Cardiac muscle cell (in vitro differentiated cells and primary cell): ENCODE measurements at regions not wholly inside any gene's neighbourhood (a gene's known extent, or its start where the extent isn't known, plus 50 kb on each side); places are given as distances from the start of the nearest gene placed in this dataset.

Source experiments
- DNase-seq, 2 donors: peaks; one replicate each; pipeline versions ENCODE4 v3.0.0 to v3.0.0-alpha.2; 2010 to 2017; ENCODE audit warnings: low read depth in 1 of 2, low spot score in 1 of 2
- H3K27ac ChIP-seq: fragments of 200-600 bp; sonication (generic); 2 replicates; pipeline ENCODE4 v1.5.1; 2016
- H3K27me3 ChIP-seq: fragments of 200-600 bp; sonication (generic); 2 replicates; pipeline ENCODE4 v1.6.0; 2016; ENCODE audit warnings: control low read depth
- H3K36me3 ChIP-seq: fragments of 200-600 bp; sonication (generic); 2 replicates; pipeline ENCODE4 v1.5.1; 2016; ENCODE audit warnings: control low read depth
- H3K4me1 ChIP-seq: fragments of 200-600 bp; sonication (generic); 2 replicates; pipeline ENCODE4 v1.8.1; 2017; ENCODE audit warnings: low read depth, mild to moderate bottlenecking, mixed run types
- H3K4me3 ChIP-seq: fragments of 200-600 bp; sonication (generic); 2 replicates; pipeline ENCODE4 v1.5.1; 2016; ENCODE audit warnings: mild to moderate bottlenecking
- H3K9me3 ChIP-seq: fragments of 200-600 bp; sonication (generic); 2 replicates; pipeline ENCODE4 v1.5.1; 2017; ENCODE audit warnings: low read depth, mild to moderate bottlenecking, control low read depth
- TF ChIP-seq, protein P1 (sequence below): IDR thresholded peaks from 2 replicates; pipeline ENCODE4 v1.5.1; 2012; ENCODE audit warnings: low read depth, mild to moderate bottlenecking, low read length

DNA sequence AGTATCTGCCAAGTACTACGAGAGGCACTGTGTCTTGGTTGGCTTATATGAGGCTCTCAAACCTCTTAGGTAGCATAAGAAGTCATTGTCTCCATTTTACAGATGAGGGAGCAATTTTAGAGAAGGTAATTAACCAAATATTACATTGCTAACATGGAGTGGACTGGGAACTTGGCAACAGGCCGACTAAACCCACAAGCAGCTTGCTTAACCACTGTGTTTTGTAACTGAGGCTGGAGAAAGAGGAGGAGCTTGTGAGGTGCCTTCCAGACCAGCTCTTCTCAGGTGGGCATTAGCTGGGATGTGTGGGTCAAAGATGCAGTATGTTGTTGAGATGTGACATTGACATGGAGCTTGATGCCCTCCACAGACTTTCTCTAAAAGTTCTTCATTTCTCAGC is 835.6 kb upstream of the RBFOX1 start:
- DNase-seq, result no peak
- TF ChIP-seq, protein P1, sequence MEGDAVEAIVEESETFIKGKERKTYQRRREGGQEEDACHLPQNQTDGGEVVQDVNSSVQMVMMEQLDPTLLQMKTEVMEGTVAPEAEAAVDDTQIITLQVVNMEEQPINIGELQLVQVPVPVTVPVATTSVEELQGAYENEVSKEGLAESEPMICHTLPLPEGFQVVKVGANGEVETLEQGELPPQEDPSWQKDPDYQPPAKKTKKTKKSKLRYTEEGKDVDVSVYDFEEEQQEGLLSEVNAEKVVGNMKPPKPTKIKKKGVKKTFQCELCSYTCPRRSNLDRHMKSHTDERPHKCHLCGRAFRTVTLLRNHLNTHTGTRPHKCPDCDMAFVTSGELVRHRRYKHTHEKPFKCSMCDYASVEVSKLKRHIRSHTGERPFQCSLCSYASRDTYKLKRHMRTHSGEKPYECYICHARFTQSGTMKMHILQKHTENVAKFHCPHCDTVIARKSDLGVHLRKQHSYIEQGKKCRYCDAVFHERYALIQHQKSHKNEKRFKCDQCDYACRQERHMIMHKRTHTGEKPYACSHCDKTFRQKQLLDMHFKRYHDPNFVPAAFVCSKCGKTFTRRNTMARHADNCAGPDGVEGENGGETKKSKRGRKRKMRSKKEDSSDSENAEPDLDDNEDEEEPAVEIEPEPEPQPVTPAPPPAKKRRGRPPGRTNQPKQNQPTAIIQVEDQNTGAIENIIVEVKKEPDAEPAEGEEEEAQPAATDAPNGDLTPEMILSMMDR, result no peak
- H3K9me3 ChIP-seq, result no peaks in the 10 kb centered on the region
- H3K4me1 ChIP-seq, result no peaks in the 10 kb centered on the region
- no peak overlapping the region for H3K4me3 ChIP-seq
- H3K36me3 ChIP-seq, result no peaks in the 10 kb centered on the region
- no peaks in the 10 kb centered on the region for H3K27me3 ChIP-seq
- no peak overlapping the region for H3K27ac ChIP-seq

GRCh38 chr16:6495486-6496210 is 837.0 kb upstream of the RBFOX1 start:
- H3K9me3 ChIP-seq, result no peaks in the 10 kb centered on the region
- H3K36me3 ChIP-seq, result no peaks in the 10 kb centered on the region
- no peaks in the 10 kb centered on the region for H3K27me3 ChIP-seq
- no peak overlapping the region for H3K4me3 ChIP-seq
- no peak for DNase-seq
- H3K4me1 ChIP-seq, result no peaks in the 10 kb centered on the region
- no peak overlapping the region for H3K27ac ChIP-seq
- TF ChIP-seq, protein P1, result no peak

DNA sequence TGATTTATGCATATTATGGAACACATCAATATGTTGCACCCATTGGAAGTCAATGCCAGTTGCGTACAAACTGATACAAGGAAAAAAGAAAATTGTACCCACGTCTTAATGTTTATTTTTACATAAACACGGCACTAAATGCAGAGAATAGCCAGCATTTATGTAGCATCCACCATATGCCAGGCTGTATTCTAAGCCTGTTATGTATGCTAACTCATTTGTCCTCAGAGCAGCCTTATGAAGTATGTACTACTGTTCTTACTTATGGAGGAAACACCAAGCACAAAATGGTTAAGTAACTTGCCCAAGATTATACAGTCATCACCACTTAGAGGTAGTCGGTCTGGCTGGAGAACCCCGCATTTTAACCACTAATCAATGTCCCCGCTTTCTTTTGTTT is 837.9 kb upstream of the RBFOX1 start:
- H3K27ac ChIP-seq, result no peak overlapping the region
- H3K9me3 ChIP-seq, result no peaks in the 10 kb centered on the region
- TF ChIP-seq, protein P1, result no peak
- H3K36me3 ChIP-seq, result no peaks in the 10 kb centered on the region
- no peak for DNase-seq
- no peak overlapping the region for H3K4me3 ChIP-seq
- H3K27me3 ChIP-seq, result no peaks in the 10 kb centered on the region
- H3K4me1 ChIP-seq, result no peaks in the 10 kb centered on the region

- DNase-seq, result no peak
- TF ChIP-seq, protein P1, result no peak
- no peaks in the 10 kb centered on the region for H3K36me3 ChIP-seq
- no peaks in the 10 kb centered on the region for H3K9me3 ChIP-seq
- H3K27ac ChIP-seq, result no peak overlapping the region
- no peaks in the 10 kb centered on the region for H3K4me1 ChIP-seq
- no peaks in the 10 kb centered on the region for H3K27me3 ChIP-seq
- no peak overlapping the region for H3K4me3 ChIP-seq
Observed at GRCh38 chr16:6493555-6493954, 839.1 kb upstream of the RBFOX1 start.

DNA sequence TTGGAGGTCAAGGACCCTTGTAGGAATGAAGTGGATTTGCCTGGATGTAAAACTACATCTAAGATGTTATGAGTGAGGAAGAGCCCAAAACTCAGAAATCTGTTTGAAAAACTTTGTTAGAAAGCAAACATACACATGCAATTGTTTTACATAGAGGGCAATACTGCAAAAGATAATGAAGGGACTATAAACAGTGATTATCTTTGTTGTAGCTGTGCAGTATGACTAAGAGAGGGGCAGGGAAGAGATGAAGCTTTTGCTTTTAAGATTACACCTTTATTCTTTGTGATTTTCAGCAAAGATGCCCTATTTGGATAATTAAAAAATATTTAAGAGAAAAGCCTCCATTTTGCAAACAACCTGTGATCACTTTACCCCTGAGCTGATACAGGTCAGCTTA is 839.9 kb upstream of the RBFOX1 start:
- TF ChIP-seq, protein P1, result no peak
- Histone ChIP-seq H3K9me3 (no peaks in the 10 kb centered on the region), H3K4me1 (no peaks in the 10 kb centered on the region), H3K27me3 (no peaks in the 10 kb centered on the region), H3K27ac (no peak overlapping the region), H3K36me3 (no peaks in the 10 kb centered on the region), H3K4me3 (no peak overlapping the region)
- no peak for DNase-seq
